H1 (cell line): ENCODE measurements at regions not wholly inside any gene's neighbourhood (a gene's known extent, or its start where the extent isn't known, plus 50 kb on each side); places are given as distances from the start of the nearest gene placed in this dataset.

Source experiments
- CTCF ChIA-PET: fragments of 300-600 bp; sonication (Branson Sonifier 250); formaldehyde crosslinking; loops from one replicate; lab custom pipeline; 2021; ENCODE audit not compliant: partially characterized antibody; lab: Charles Lee
- POLR2A ChIA-PET: fragments of 300-600 bp; sonication (Branson Sonifier 250); formaldehyde crosslinking; loops from one replicate; lab custom pipeline; 2021; ENCODE audit warnings: inconsistent platforms; ENCODE audit not compliant: partially characterized antibody; lab: Charles Lee
- DNase-seq, 2 experiments: peaks; one replicate each; pipeline versions ENCODE4 v3.0.0 to v3.0.0-alpha.2; 2010 to 2022; ENCODE audit warnings: low spot score in 2 of 2, low read depth in 1 of 2, mixed read lengths in 1 of 2
- FAIRE-seq: peaks from 2 replicates; lab custom pipeline; 2011; peaks lifted over from hg19 to GRCh38; lab: Jason Lieb, UNC
- H2AFZ ChIP-seq: 2 replicates; pipeline ENCODE4 v1.8.1; 2012; ENCODE audit warnings: low read length, inconsistent platforms
- H2AK5ac ChIP-seq: 2 replicates; pipeline ENCODE4 v1.6.1; 2013; ENCODE audit warnings: low read depth, low read length
- H2BK120ac ChIP-seq: replicated peaks from 2 replicates; pipeline ENCODE3; 2013; ENCODE audit warnings: low read depth, low read length, inconsistent platforms
- H2BK12ac ChIP-seq: 2 replicates; pipeline ENCODE4 v1.6.1; 2013; ENCODE audit warnings: low read depth, low read length
- H2BK15ac ChIP-seq: 2 replicates; pipeline ENCODE4 v1.6.1; 2013; ENCODE audit warnings: low read length
- H2BK20ac ChIP-seq: 2 replicates; pipeline ENCODE4 v1.6.1; 2013; ENCODE audit warnings: low read length
- H2BK5ac ChIP-seq: 2 replicates; pipeline ENCODE4 v1.6.1; 2013; ENCODE audit warnings: low read depth, low read length
- H3K14ac ChIP-seq: 2 replicates; pipeline ENCODE4 v1.6.1; 2013; ENCODE audit warnings: inconsistent platforms; ENCODE audit not compliant: insufficient read length
- H3K18ac ChIP-seq: 2 replicates; pipeline ENCODE4 v1.6.1; 2013; ENCODE audit warnings: low read length; ENCODE audit errors: extremely low read depth
- H3K23ac ChIP-seq: 2 replicates; pipeline ENCODE4 v1.6.1; 2013; ENCODE audit warnings: inconsistent platforms; ENCODE audit not compliant: insufficient read length
- H3K23me2 ChIP-seq: 2 replicates; pipeline ENCODE4 v1.6.1; 2013; ENCODE audit warnings: low read depth, low read length
- H3K27ac ChIP-seq: 2 replicates; pipeline ENCODE4 v1.6.1; 2011; ENCODE audit warnings: low read depth, low read length, inconsistent platforms
- H3K27me3 ChIP-seq, 4 experiments: replicated peaks in 1 of 4; 1 replicate in 1 of 4; 2 replicates in 3 of 4; pipeline versions ENCODE4 v1.6.1 to v1.8.1; 2011 to 2013; ENCODE audit warnings: low read length in 3 of 4, mild to moderate bottlenecking in 3 of 4, inconsistent platforms in 2 of 4, mixed read lengths in 2 of 4, moderate library complexity in 1 of 4; ENCODE audit not compliant: control insufficient read depth in 3 of 4, insufficient read depth in 3 of 4; ENCODE audit errors: extremely low read depth in 1 of 4
- H3K36me3 ChIP-seq, 4 experiments: 2 replicates each; pipeline versions ENCODE4 v1.6.1 to v1.8.1; 2011 to 2013; ENCODE audit warnings: mild to moderate bottlenecking in 4 of 4, low read length in 3 of 4, moderate library complexity in 2 of 4, control low read depth in 1 of 4, inconsistent platforms in 1 of 4; ENCODE audit not compliant: insufficient read depth in 4 of 4, control insufficient read depth in 2 of 4
- H3K4ac ChIP-seq: replicated peaks from 2 replicates; pipeline ENCODE3; 2013; ENCODE audit warnings: low read length, low read depth, mixed read lengths, inconsistent platforms; ENCODE audit not compliant: insufficient read length
- H3K4me1 ChIP-seq, 4 experiments: replicated peaks in 1 of 4; 1 replicate in 1 of 4; 2 replicates in 3 of 4; pipeline versions ENCODE4 v1.6.1 to v1.8.1; 2011 to 2013; ENCODE audit warnings: low read length in 3 of 4, inconsistent platforms in 2 of 4, mixed read lengths in 1 of 4; ENCODE audit not compliant: insufficient read depth in 4 of 4, control insufficient read depth in 3 of 4
- H3K4me2 ChIP-seq, 2 experiments: 2 replicates each; pipeline versions ENCODE4 v1.6.1 to v1.8.1; 2011 to 2013; ENCODE audit warnings: low read depth in 2 of 2, low read length in 2 of 2, control low read depth in 1 of 2, inconsistent platforms in 1 of 2, mild to moderate bottlenecking in 1 of 2; ENCODE audit not compliant: insufficient read depth in 1 of 2
- H3K4me3 ChIP-seq, 4 experiments: fragments of 200-600, 300-600 bp in 1 of 4; sonication (generic), shearing (Covaris generic), sonication (Bioruptor Twin) in 1 of 4; 2 replicates each; pipeline versions ENCODE4 v1.5.1 to v1.8.1; 2011 to 2016; ENCODE audit warnings: low read length in 4 of 4, low read depth in 3 of 4, control low read depth in 2 of 4, inconsistent platforms in 2 of 4, mild to moderate bottlenecking in 2 of 4, mixed read lengths in 1 of 4, moderate library complexity in 1 of 4; ENCODE audit not compliant: insufficient read depth in 2 of 4; ENCODE audit errors: extremely low read depth in 1 of 4
- H3K56ac ChIP-seq: replicated peaks from 2 replicates; pipeline ENCODE3; 2013; ENCODE audit warnings: low read depth, mild to moderate bottlenecking, mixed read lengths, low read length, inconsistent platforms; ENCODE audit not compliant: insufficient read length
- H3K79me1 ChIP-seq: 2 replicates; pipeline ENCODE4 v1.6.1; 2013; ENCODE audit warnings: low read depth, low read length, control low read depth
- H3K79me2 ChIP-seq, 2 experiments: 2 replicates each; pipeline versions ENCODE4 v1.6.1 to v1.8.1; 2012 to 2013; ENCODE audit warnings: low read length in 2 of 2, mild to moderate bottlenecking in 2 of 2, inconsistent platforms in 1 of 2; ENCODE audit not compliant: insufficient read depth in 2 of 2, control insufficient read depth in 1 of 2
- H3K9ac ChIP-seq, 4 experiments: replicated peaks in 1 of 4; 1 replicate in 1 of 4; 2 replicates in 3 of 4; pipeline versions ENCODE4 v1.6.1 to v1.8.1; 2011 to 2013; ENCODE audit warnings: low read depth in 3 of 4, low read length in 3 of 4, control low read depth in 2 of 4, mild to moderate bottlenecking in 2 of 4, moderate library complexity in 2 of 4, inconsistent platforms in 1 of 4; ENCODE audit errors: extremely low read depth in 1 of 4
- H3K9me3 ChIP-seq, 2 experiments: 2 replicates each; pipeline versions ENCODE4 v1.6.1 to v1.8.1; 2012 to 2013; ENCODE audit warnings: mild to moderate bottlenecking in 2 of 2, moderate library complexity in 2 of 2, control low read depth in 1 of 2, inconsistent platforms in 1 of 2, low read depth in 1 of 2, low read length in 1 of 2, mixed read lengths in 1 of 2; ENCODE audit not compliant: insufficient read depth in 2 of 2
- H4K20me1 ChIP-seq, 2 experiments: replicated peaks in 1 of 2; 2 replicates each; pipeline versions ENCODE3 to v1.8.1; 2011 to 2013; ENCODE audit warnings: inconsistent platforms in 2 of 2, low read length in 2 of 2, mild to moderate bottlenecking in 1 of 2; ENCODE audit not compliant: insufficient read depth in 2 of 2, control insufficient read depth in 1 of 2
- H4K5ac ChIP-seq: 2 replicates; pipeline ENCODE4 v1.6.1; 2013; ENCODE audit warnings: low read length, low read depth, mixed read lengths, inconsistent platforms; ENCODE audit not compliant: insufficient read length
- H4K8ac ChIP-seq: 2 replicates; pipeline ENCODE4 v1.8.0; 2013; ENCODE audit warnings: mild to moderate bottlenecking, moderate library complexity, low read length, inconsistent platforms; ENCODE audit not compliant: insufficient read depth; ENCODE audit errors: extremely low read depth
- H4K91ac ChIP-seq: replicated peaks from 2 replicates; pipeline ENCODE3; 2013; ENCODE audit warnings: low read length, mixed read lengths, inconsistent platforms; ENCODE audit not compliant: insufficient read length
- HDAC6 ChIP-seq: IDR thresholded peaks from one replicate; pipeline ENCODE4 v1.7.1; 2012; ENCODE audit warnings: low read depth, mild to moderate bottlenecking, inconsistent platforms, low read length, moderate library complexity
- KDM1A ChIP-seq: fragments of 200-600, 300-600 bp; sonication (generic); IDR thresholded peaks from 2 replicates; pipeline ENCODE4 v1.7.1; 2016; ENCODE audit warnings: mild to moderate bottlenecking, low read length, borderline replicate concordance

DNA sequence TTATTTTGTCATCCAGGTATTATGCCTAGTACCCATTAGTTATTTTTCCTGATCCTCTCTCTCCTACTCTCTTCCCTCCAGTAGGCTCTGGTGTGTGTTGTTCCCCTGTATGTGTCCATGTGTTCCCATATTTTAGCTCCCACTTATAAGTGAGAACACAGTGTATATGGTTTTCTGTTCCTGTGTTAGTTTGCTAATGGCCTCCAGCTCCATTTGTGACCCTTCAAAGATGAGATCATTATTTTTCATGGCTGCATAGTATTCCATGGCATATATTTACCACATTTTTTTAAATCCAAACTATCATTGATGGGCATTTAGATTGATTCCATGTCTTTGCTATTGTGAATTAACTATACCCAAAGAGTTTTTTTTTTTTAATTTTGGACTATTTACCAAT is 1675.7 kb upstream of the B3GALT2 start:
- no peak overlapping the region for H4K5ac ChIP-seq
- no peak overlapping the region for H3K18ac ChIP-seq
- TF ChIP-seq HDAC6 (no peak), KDM1A (peak; percentile 71; the same call in 1 of the 2 replicates)
- TF ChIP-seq, all 59 proteins: peak for 1

More for the DNA sequence above, 1675.7 kb upstream of the B3GALT2 start:
- Histone ChIP-seq H3K23ac (no peak overlapping the region), H4K91ac (no peak overlapping the region), H4K20me1 (no peaks in the 10 kb centered on the region), H3K9me3 (peaks cover 0 to 3% of the 10 kb centered on the region in 2 experiments; a peak in 1 of 4 replicates), H2BK20ac (no peak overlapping the region), H3K27ac (no peak overlapping the region), H3K79me2 (no peaks in the 10 kb centered on the region), H3K27me3 (no peaks in the 10 kb centered on the region), H3K4me2 (no peak overlapping the region), H4K8ac (no peak overlapping the region), H2BK15ac (no peak overlapping the region), H2BK120ac (no peak overlapping the region), H3K4me1 (no peaks in the 10 kb centered on the region), H2AK5ac (no peak overlapping the region), H3K4ac (no peak overlapping the region), H2BK12ac (no peak overlapping the region), H3K4me3 (no peak overlapping the region), H3K14ac (no peak overlapping the region), H2BK5ac (no peak overlapping the region), H3K9ac (no peak overlapping the region), H3K23me2 (no peaks in the 10 kb centered on the region), H3K56ac (no peak overlapping the region), H3K79me1 (no peaks in the 10 kb centered on the region), H3K36me3 (no peaks in the 10 kb centered on the region), H2AFZ (no peak overlapping the region)
- FAIRE-seq = no peak
- no peak for DNase-seq
- POLR2A ChIA-PET = no interaction called here
- CTCF ChIA-PET = no interaction called here
